HG03097 (cell line): ENCODE measurements at regions not wholly inside any gene's neighbourhood (a gene's known extent, or its start where the extent isn't known, plus 50 kb on each side); places are given as distances from the start of the nearest gene placed in this dataset.
"Not testable (repeated sequence)": the region's sequence is repeated elsewhere in the genome, so short reads cannot be mapped to it uniquely, and the experiment has no call there.

Source experiments
- ATAC-seq: cut with Tn5 transposase; IDR thresholded peaks from one replicate; pipeline ENCODE4 v1.9.1; 2021; ENCODE audit not compliant: unreplicated experiment, low FRiP score

- no peak for ATAC-seq
Observed at GRCh38 chr1:172833954-172834353, 175.1 kb downstream of the FASLG start.

GRCh38 chr1:172834609-172835008 lies 175.7 kb downstream of the FASLG start:
- no peak for ATAC-seq

GRCh38 chr1:172835834-172836233 lies 176.9 kb downstream of the FASLG start:
- ATAC-seq: no peak

- ATAC-seq: no peak
Observed at GRCh38 chr1:172837816-172838679, 179.1 kb downstream of the FASLG start.

- no peak for ATAC-seq
Observed at GRCh38 chr1:172838680-172839313, 179.9 kb downstream of the FASLG start.

- ATAC-seq: not testable (repeated sequence)
Observed at GRCh38 chr1:172839639-172840038, 180.7 kb downstream of the FASLG start.

GRCh38 chr1:172843444-172843843 lies 184.5 kb downstream of the FASLG start:
- ATAC-seq: no peak

GRCh38 chr1:172845371-172845770 lies 186.5 kb downstream of the FASLG start:
- ATAC-seq: no peak

GRCh38 chr1:172845865-172846264 lies 187.0 kb downstream of the FASLG start:
- ATAC-seq: no peak

GRCh38 chr1:172847814-172848213 lies 188.9 kb downstream of the FASLG start:
- ATAC-seq: not testable (repeated sequence)

- no peak for ATAC-seq
Observed at GRCh38 chr1:172849653-172850052, 190.8 kb downstream of the FASLG start.

GRCh38 chr1:172851077-172851476 lies 192.2 kb downstream of the FASLG start:
- no peak for ATAC-seq

GRCh38 chr1:172851856-172852255 lies 193.0 kb downstream of the FASLG start:
- no peak for ATAC-seq

- ATAC-seq: not testable (repeated sequence)
Observed at GRCh38 chr1:172855983-172856382, 194.8 kb downstream of the TNFSF18 start.

- ATAC-seq: no peak
Observed at GRCh38 chr1:172863031-172863430, 187.7 kb downstream of the TNFSF18 start.

GRCh38 chr1:172867216-172867818 lies 183.4 kb downstream of the TNFSF18 start:
- ATAC-seq: no peak

GRCh38 chr1:172870901-172871606 lies 179.7 kb downstream of the TNFSF18 start:
- ATAC-seq: no peak

- no peak for ATAC-seq
Observed at GRCh38 chr1:172874950-172875349, 175.8 kb downstream of the TNFSF18 start.

- ATAC-seq: no peak
Observed at GRCh38 chr1:172875892-172876291, 174.8 kb downstream of the TNFSF18 start.

- ATAC-seq: no peak
Observed at GRCh38 chr1:172882385-172882784, 168.4 kb downstream of the TNFSF18 start.
